ENCODE measurements at regions not wholly inside any gene's neighbourhood (a gene's known extent, or its start where the extent isn't known, plus 50 kb on each side); places are given as distances from the start of the nearest gene placed in this dataset.

- POLR2A ChIA-PET: no interaction called here
- TF ChIP-seq EGR1 (IDR thresholded peaks at IDR 0.05; ENCODE audit: low read depth) (no peak), MAX (IDR thresholded peaks at IDR 0.05) (no peak), RAD21 (IDR thresholded peaks at IDR 0.05; ENCODE audit: low read depth) (no peak), ATF3 (IDR thresholded peaks at IDR 0.05) (no peak), SIN3A (IDR thresholded peaks at IDR 0.05; ENCODE audit: low read depth) (no peak), JUND (IDR thresholded peaks at IDR 0.05) (no peak), ZNF274 (IDR thresholded peaks at IDR 0.05; ENCODE audit: low read depth, low read length) (no peak), FOSL1 (IDR thresholded peaks at IDR 0.05; ENCODE audit: low read depth) (no peak), REST (IDR thresholded peaks at IDR 0.05; ENCODE audit: low read depth) (no peak), POLR2AphosphoS5 (IDR thresholded peaks at IDR 0.05; ENCODE audit: low read depth, low read length) (no peak), EZH2 (IDR thresholded peaks at IDR 0.05) (no peak), TCF7L2 (IDR thresholded peaks at IDR 0.05; ENCODE audit: borderline replicate concordance, extremely low read depth, insufficient read depth, insufficient read length) (no peak), ELF1 (IDR thresholded peaks at IDR 0.05; ENCODE audit: borderline replicate concordance, low read depth) (no peak), ZFX (IDR thresholded peaks at IDR 0.05) (no peak), YY1 (IDR thresholded peaks at IDR 0.05; ENCODE audit: extremely low read depth, insufficient replicate concordance, low read depth, low read length) (no peak), EZH2phosphoT487 (IDR thresholded peaks at IDR 0.05; ENCODE audit: borderline replicate concordance) (no peak)
- CTCF ChIA-PET: no interaction called here
- Histone ChIP-seq H3K79me2 (ENCODE audit: insufficient read depth, low read length) (no peaks in the 10 kb centered on the region), H3K27me3 (ENCODE audit: insufficient read depth, low read length) (no peaks in the 10 kb centered on the region), H3K36me3 (ENCODE audit: control insufficient read depth in 1 of 2, insufficient read depth in 2 of 2, low read length in 2 of 2) (no peaks in the 10 kb centered on the region), H3K4me3 (replicated peaks in 1 of 2; ENCODE audit: low read depth in 1 of 2, low read length in 2 of 2) (no peak overlapping the region), H2AFZ (ENCODE audit: low read depth, low read length, poor library complexity, severe bottlenecking) (no peak overlapping the region), H3K27ac (ENCODE audit: low read depth, low read length) (no peak overlapping the region), H3K9me3 (ENCODE audit: control insufficient read depth in 1 of 2, insufficient read depth in 1 of 2, low read depth in 1 of 2, low read length in 2 of 2) (no peaks in the 10 kb centered on the region), H3K4me2 (ENCODE audit: low read length) (no peak overlapping the region), H3K9ac (ENCODE audit: low read length) (no peak overlapping the region), H4K20me1 (ENCODE audit: insufficient read depth) (no peaks in the 10 kb centered on the region), H3K9me2 (ENCODE audit: insufficient read depth) (no peaks in the 10 kb centered on the region), H3K4me1 (ENCODE audit: control insufficient read depth in 1 of 2, insufficient read depth in 2 of 2, low read length in 2 of 2) (no peaks in the 10 kb centered on the region)
- no TSS peak for BruUV-seq (replicated peaks)
- RAD21 ChIA-PET (ENCODE audit: low non-redundant PET in 1 of 2, low total read pairs in 2 of 2, uncharacterized antibody in 2 of 2, unreplicated experiment in 2 of 2): no interaction called here
- ATAC-seq (no peak), DNase-seq (ENCODE audit: low read depth, low spot score) (no peak)
- intact Hi-C loops (cut with micrococcal nuclease): no loop called here
These were observed 729.1 kb downstream of the TNS3 start for GRCh38 chr7:46852795-46853194.
